ENCODE measurements at regions not wholly inside any gene's neighbourhood (a gene's known extent, or its start where the extent isn't known, plus 50 kb on each side); places are given as distances from the start of the nearest gene placed in this dataset.

GRCh38 chr6:132004668-132005067 is 53.5 kb upstream of the CCN2 start:
- H3K27ac ChIP-seq (ENCODE audit: low read depth, low read length) = no peak overlapping the region
- CTCF ChIA-PET (ENCODE audit: partially characterized antibody) = interaction anchor here (1.2 kb wide), 1 partner anchor 18 kb away, joined by 3 read pairs; no protein-coding TSS in a partner anchor
- no peak overlapping the region for H3K9ac ChIP-seq (replicated peaks in 1 of 4; ENCODE audit: extremely low read depth in 1 of 4, low read depth in 3 of 4, low read length in 3 of 4)
- TF ChIP-seq JUN (IDR thresholded peaks at IDR 0.05; ENCODE audit: low read depth, low read length) (no peak), ATF3 (IDR thresholded peaks at IDR 0.05; ENCODE audit: insufficient read depth, low read depth, low read length) (no peak)

More at GRCh38 chr6:132004668-132005067, 53.5 kb upstream of the CCN2 start:
- H3K4me3 ChIP-seq (ENCODE audit: extremely low read depth in 1 of 4, insufficient read depth in 2 of 4, low read depth in 3 of 4, low read length in 4 of 4) = no peak overlapping the region
- peak overlapping the region; percentile 17; the same call in 1 of the 2 replicates for H2BK20ac ChIP-seq (ENCODE audit: low read length)
- H2BK15ac ChIP-seq (ENCODE audit: low read length) = no peak overlapping the region
- H4K91ac ChIP-seq (replicated peaks; ENCODE audit: insufficient read length, low read length) = no peak overlapping the region
- H3K4me1 ChIP-seq (replicated peaks in 1 of 4; ENCODE audit: control insufficient read depth in 3 of 4, insufficient read depth in 4 of 4, low read length in 3 of 4) = peaks cover 0 to 6% (median 0%) of the 10 kb centered on the region in 4 experiments; a peak in 1 of 7 replicates
- H3K79me1 ChIP-seq (ENCODE audit: low read depth, low read length) = no peaks in the 10 kb centered on the region
- no peak overlapping the region for H3K4me2 ChIP-seq (ENCODE audit: insufficient read depth in 1 of 2, low read depth in 2 of 2, low read length in 2 of 2)
- DNase-seq (ENCODE audit: low read depth in 1 of 2, low spot score in 2 of 2) (no peak), FAIRE-seq (no peak)
- no peak overlapping the region for H2AK5ac ChIP-seq (ENCODE audit: low read depth, low read length)
- H3K14ac ChIP-seq (ENCODE audit: insufficient read length) = no peak overlapping the region
- H3K9me3 ChIP-seq (ENCODE audit: insufficient read depth in 2 of 2, low read depth in 1 of 2, low read length in 1 of 2) = no peaks in the 10 kb centered on the region
- H3K79me2 ChIP-seq (ENCODE audit: control insufficient read depth in 1 of 2, insufficient read depth in 2 of 2, low read length in 2 of 2) = no peaks in the 10 kb centered on the region
- H2BK120ac ChIP-seq (replicated peaks; ENCODE audit: low read depth, low read length) = no peak overlapping the region
- no peak overlapping the region for H3K4ac ChIP-seq (replicated peaks; ENCODE audit: insufficient read length, low read depth, low read length)
- H3K23me2 ChIP-seq (ENCODE audit: low read depth, low read length) = no peaks in the 10 kb centered on the region
- H2BK5ac ChIP-seq (ENCODE audit: low read depth, low read length) = peak overlapping the region; percentile 74; the same call in 1 of the 2 replicates
- no peak overlapping the region for H2AFZ ChIP-seq (ENCODE audit: low read length)
- POLR2A ChIA-PET (ENCODE audit: partially characterized antibody) = no interaction called here
- H4K8ac ChIP-seq (ENCODE audit: extremely low read depth, insufficient read depth, low read length) = no peak overlapping the region
- no peak overlapping the region for H3K23ac ChIP-seq (ENCODE audit: insufficient read length)
- H3K27me3 ChIP-seq (replicated peaks in 1 of 4; ENCODE audit: control insufficient read depth in 3 of 4, extremely low read depth in 1 of 4, insufficient read depth in 3 of 4, low read length in 3 of 4) = no peaks in the 10 kb centered on the region
- H3K56ac ChIP-seq (replicated peaks; ENCODE audit: insufficient read length, low read depth, low read length) = no peak overlapping the region
- 0 out of 8 replicates have a peak, but pooled peaks cover 0 to 3% (median 0%) of the 10 kb centered on the region in 4 experiments for H3K36me3 ChIP-seq (ENCODE audit: control insufficient read depth in 2 of 4, insufficient read depth in 4 of 4, low read length in 3 of 4)
- WGBS, 2 experiments (ENCODE audit: extremely low coverage in 1 of 2, insufficient coverage in 1 of 2, insufficient read length in 1 of 2, insufficient replicate concordance in 2 of 2, low coverage in 1 of 2, low lambda C conversion rate in 2 of 2, missing lambda C conversion rate in 1 of 2) = 89% methylated on average over 1 of the region's 1 CpG; no CpG with 5 or more reads in 1 of the 2 experiments
- no peak overlapping the region for H4K5ac ChIP-seq (ENCODE audit: insufficient read length, low read depth, low read length)
- H3K18ac ChIP-seq (ENCODE audit: extremely low read depth, low read length) = no peak overlapping the region
- H2BK12ac ChIP-seq (ENCODE audit: low read depth, low read length) = no peak overlapping the region
- H4K20me1 ChIP-seq (replicated peaks in 1 of 2; ENCODE audit: control insufficient read depth in 1 of 2, insufficient read depth in 2 of 2, low read length in 2 of 2) = no peaks in the 10 kb centered on the region

All from H1 (cell line).